SH-SY5Y (cell line): ENCODE measurements at regions not wholly inside any gene's neighbourhood (a gene's known extent, or its start where the extent isn't known, plus 50 kb on each side); places are given as distances from the start of the nearest gene placed in this dataset.

Experiments used
- GATA2 ChIP-seq: IDR thresholded peaks from 2 replicates; pipeline ENCODE4 v1.6.1; 2011; ENCODE audit warnings: mild to moderate bottlenecking, low read depth, low read length
- GATA3 ChIP-seq: IDR thresholded peaks from 2 replicates; pipeline ENCODE4 v1.6.1; 2011; ENCODE audit warnings: low read depth, mild to moderate bottlenecking, low read length, moderate library complexity

DNA sequence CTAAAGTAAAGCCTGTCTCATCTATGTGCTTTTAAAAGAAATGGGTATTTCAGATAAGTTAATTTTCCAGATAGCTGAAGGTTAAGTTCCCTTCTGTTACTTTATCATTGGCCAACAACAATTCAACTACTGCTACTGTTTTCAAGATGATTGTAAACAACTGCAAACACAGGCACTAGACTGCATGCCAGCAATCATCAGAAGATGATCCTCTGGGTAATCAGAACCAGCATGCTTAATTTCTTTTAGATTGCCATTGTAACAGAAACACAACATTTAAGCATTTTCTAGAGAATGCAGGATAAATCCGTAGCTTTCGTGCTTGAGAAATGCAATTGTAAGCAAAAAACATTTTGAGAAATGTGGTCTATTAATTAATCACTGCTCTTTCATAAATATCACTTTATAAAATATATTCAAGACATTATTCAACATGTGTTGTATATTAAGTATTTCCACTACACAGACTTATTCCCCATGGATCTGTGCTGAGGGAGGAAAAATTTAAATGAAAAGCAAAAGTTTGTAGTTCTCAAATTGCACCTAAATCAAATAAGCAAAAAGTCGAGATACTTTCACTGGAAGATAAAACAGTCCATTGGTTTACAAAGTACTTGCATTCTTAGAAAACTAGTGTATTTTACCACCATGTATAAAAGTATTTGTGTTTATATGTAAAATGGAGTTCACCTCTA lies 133.7 kb downstream of the ATL2 start:
- TF ChIP-seq GATA3: no peak
- no peak for TF ChIP-seq GATA2

DNA sequence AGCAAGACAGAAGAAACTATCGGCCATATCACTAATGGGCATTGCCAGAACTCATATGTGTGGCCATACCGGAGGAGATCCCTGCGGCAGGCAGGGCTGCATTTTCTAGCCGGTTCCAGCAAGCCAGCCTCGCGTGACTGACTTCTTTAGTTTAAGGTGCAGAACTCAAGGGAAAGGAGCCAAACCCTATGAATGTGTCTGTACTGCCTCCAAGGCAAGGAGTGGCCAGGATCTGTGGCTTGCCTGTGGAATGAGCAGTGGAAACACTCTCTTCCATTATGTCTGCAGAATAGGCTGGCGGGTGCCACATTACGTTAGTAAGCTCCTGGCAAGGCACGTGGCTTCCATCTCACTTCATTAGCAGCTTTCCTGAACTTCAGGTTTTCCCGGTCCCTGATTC lies 137.6 kb downstream of the ATL2 start:
- TF ChIP-seq GATA3: no peak
- no peak for TF ChIP-seq GATA2

DNA sequence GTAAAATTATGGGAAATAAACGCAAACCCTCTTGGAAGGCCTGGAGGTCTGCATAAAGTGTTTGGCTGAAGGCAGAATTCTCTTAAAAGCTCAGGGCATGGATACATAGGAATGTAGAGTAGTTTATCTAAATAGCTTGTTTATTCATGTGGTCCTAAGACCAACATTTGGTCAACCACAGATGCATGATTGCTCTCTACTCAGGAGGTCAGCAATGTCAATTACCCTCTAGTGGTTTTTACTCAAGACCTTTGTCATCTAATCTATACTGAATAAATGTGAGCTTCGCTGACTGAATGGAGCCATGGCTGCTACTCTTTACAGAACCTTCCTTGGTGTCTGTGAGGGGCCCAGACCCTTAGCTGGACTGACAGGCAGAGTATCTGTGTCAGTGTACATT lies 139.8 kb downstream of the ATL2 start:
- TF ChIP-seq GATA2: no peak
- no peak for TF ChIP-seq GATA3

DNA sequence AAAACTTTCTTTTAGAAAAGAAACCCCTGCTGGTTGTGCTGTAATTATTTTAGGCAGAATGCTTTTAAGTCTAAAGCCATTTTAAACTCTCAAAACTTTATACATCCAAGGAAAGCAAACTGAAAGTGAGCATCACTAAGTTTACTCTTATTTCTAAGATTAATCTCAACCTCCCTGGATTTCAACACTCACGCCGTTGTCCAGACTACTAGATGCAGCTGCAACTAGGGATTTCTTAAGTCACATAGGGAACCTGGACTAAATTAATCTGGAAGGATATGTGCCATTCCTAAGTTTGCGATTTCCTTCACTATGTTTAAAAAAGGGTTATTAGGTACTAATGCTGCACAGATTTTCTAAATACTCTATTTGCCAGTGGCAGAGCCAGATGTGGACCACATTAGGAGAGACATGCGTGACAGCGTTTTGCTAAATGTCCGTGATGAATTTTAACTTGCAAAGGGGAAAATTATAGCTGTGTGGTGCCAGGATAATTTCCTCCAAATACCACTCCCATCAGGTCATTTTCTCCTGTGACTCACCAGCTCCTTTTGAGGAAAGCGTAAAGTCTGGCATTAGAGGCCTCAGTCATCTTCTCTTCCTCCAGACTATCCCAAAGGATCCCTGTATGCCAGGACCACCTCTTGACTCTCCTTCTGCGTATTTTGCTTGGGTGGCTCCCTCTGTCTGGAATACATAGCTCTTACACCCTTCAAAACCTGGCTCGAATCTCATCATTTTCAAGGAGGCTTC lies 143.7 kb downstream of the ATL2 start:
- no peak for TF ChIP-seq GATA3
- TF ChIP-seq GATA2: no peak

DNA sequence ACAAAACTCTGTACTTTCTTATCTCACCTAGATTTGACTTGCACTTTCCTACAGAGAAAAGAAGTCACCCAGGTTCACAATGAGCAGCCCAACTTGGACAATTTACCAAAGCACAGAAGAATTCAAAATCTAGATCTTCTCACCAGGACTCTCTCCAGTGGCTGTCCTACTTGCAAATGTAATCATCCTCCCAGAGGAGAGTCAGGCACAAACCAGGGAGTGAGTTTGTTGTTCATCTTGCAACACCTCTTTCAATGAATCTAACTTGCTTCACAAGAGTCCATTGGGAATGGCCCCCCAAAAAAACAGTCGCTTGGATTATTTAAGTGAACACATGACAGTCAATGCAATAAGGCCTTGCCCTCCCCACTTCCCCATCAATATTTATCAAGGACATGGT lies 144.6 kb downstream of the ATL2 start:
- no peak for TF ChIP-seq GATA3
- TF ChIP-seq GATA2: no peak

DNA sequence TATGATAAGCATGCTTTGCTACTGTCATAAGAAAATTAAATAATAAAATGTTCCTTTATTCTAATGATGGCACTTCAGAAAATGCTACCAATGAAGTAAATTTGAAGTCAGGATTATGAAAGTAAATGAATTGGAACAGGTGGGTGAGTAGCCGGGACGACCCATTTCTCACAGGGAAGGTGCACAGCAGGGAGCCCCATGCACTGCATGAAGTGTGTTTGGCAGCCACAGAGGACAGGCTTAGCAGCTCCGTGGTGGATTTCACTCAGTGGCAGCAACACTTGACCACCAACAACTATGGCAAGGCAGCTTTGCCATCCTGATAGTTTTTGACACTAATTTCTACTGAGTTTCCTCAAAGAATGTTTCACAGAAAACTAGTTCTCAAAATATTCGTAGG lies 146.3 kb downstream of the ATL2 start:
- TF ChIP-seq GATA2 (no peak), GATA3 (no peak)

DNA sequence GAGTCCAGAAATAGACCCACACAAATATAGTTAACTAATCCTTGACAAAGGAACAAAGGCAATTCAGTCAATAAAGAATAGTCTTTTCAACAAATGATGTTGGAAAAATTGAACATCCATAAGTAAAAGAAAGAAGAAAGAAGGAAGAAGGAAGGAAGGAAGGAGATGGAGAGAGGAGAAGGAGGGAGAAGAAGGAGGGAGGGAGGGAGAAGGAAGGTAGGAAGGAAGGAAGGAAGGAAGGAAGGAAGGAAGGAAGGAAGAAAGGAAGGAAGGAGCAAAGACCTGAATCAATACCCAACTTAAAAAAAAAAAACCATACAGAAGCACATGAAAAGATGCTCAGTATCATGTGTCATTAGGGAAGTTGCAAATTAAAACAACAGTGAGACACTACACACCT lies 148.3 kb downstream of the ATL2 start:
- TF ChIP-seq GATA2 (no peak), GATA3 (no peak)

DNA sequence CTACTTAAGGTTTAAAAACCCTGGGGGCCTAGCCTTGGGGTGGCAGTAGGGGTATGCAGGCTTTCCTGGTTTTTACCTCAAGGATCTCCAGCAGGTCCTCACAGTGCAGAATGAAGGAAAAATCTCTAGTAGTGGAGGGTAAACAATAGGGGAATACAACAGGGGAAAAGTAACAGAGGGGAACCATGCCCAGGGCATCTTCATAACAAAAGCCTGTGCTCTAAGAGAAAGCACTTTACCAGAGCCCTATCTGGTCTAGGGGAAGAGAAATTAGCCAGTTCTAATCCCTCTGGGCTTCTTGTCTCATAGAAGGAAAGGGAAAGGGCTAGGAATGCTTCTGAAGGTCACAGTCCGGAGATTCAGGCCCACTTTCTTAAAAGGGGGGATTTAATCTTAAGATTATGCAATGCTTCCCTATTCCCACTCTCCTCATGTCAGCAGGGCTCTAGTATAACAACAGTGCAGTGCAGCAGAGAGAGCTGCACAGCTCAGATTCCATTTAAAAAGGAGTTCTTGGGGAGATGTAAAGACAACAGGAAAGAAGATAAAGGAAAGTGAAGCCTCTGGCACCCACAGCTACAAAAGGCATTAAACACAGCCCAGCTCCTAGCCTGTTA lies 149.0 kb upstream of the CYP1B1 start:
- TF ChIP-seq GATA3: no peak
- TF ChIP-seq GATA2: no peak

DNA sequence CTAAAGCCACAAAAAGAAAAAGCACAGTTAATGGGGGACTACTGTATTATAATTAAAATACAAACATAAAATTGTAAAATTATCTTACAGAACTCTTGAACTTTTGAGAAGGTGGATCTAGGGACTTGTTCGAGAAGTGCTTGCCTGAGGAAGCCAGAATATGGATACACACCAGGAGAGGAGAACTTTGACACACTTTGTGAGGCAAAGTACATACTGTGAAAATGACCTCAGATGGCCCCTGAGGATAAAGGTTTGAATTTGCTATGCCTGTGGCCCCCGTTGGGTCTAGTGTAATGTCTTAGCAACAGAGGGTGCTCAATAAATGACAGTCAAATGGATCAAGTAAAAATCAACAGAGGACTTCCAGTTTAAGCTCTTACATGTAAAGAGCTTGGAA lies 148.2 kb upstream of the CYP1B1 start:
- TF ChIP-seq GATA3: no peak
- TF ChIP-seq GATA2: no peak

DNA sequence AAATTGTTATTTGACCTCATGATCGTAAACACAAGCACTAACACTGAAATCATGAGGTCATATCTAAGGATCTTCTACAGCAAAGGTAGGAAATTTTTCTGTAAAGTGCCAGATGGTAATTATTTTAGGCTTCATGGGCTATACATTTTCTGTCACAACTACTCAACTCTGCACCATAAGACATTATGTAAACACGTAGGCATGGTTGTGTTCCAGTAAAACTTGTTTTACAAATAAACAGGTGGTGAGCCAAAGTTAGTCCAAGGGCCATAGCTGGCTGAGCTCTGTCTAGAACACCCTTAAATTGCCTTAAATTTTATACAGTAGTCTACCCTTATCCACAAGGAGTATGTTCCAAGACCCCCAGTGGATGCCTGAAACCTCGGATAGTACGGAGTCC lies 147.3 kb upstream of the CYP1B1 start:
- TF ChIP-seq GATA3: no peak
- no peak for TF ChIP-seq GATA2

DNA sequence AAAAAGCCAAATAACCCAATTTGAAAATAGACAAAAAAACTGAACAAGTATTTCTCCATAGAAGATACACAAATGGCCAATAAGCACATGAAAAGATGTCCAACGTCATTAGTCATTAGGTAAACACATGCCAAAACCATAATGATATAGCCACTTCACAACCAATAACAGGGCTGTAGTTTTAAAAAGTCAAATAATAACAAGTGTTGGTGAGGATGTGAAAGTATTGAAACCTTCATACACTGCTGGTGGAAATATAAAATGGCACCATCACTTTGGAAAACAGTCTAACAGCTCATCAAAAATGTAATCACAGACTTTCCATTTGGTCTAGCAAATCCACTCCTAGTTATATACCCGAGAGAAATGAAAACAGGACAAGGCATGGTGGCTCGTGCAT lies 144.2 kb upstream of the CYP1B1 start:
- TF ChIP-seq GATA3: no peak
- no peak for TF ChIP-seq GATA2

DNA sequence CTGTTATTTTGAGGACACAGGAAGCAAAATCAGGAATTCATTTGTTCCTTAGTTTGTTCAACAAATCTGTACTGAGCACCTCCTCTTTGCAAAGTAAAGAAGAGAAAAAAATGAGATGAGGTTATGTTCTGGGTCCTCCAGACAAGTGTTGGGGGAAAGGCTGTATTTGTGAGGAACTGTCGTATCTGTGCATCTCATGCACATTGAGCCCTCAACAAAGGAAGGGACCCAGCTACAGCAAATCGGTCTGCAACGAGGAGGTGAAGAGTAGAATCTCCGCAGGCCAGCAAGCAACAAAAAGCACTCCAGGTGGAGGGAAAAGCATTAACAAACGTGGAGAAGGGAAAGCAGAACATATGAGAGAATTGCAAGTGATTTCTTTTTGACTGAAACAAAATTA lies 143.0 kb upstream of the CYP1B1 start:
- 0 out of 2 replicates have a peak, but pooled peaks have one; percentile 6 for TF ChIP-seq GATA3
- TF ChIP-seq GATA2: peak; percentile 62; the same call in 1 of the 2 replicates

DNA sequence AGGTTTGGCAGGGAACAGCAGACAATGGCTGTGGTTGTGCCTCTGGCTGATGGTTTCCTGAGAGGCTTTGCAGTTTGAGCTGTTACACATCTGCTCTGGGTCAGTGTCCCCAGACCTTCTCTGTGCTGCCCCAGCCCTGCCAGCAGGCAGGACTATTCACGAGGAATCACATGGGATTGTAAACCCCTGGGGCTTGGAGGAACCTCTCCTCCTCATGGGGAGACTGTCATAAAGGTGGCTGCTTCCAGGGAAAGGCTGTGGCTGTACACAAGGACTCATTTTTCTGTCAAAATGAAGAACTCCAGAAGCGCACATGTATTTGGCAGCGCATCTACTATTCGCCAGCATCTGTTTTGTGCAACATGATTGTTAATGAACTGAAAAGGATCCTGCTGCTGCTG lies 142.6 kb upstream of the CYP1B1 start:
- no peak for TF ChIP-seq GATA2
- TF ChIP-seq GATA3: no peak

DNA sequence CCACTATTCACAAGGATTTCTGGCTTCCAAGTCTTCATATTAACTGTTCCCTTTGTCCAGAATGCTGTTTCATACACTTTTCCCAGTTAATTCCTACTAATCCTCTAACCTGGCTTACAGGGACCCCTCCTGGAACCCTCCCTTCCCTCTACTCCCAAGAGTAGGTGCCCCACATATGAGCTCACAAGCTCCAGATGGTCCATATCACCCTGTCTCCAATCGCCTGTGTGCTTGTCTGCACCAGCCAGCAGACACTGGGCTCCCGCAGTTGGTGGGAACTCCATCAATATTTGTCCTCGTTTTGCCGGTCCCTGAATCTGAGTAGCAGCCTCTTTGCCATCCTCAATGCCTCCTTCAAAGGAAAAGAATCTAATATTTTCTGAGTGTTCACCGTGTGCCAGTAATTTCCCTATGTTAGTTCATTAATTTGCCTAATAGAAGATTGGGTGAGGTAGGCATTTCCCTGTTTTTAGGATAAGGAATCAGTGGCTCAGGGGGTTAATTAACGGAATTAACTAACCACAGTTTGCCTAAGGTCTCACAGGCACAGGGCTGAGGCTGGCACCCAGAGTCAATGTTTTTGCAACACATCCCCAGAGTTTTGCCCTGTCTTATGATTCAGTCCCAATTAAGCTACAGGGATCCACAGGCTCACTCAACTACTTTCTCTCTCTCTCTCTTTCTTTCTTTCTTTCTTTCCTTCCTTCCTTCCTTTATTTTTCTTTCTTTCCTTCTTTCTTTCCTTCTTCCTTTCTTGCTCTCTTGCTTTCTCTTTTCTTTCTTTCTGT lies 141.6 kb upstream of the CYP1B1 start:
- no peak; the same call in 1 of the 2 replicates for TF ChIP-seq GATA2
- TF ChIP-seq GATA3: no peak
